MM.1S (cell line): ENCODE measurements at regions not wholly inside any gene's neighbourhood (a gene's known extent, or its start where the extent isn't known, plus 50 kb on each side); places are given as distances from the start of the nearest gene placed in this dataset.

Source experiments
- DNase-seq: peaks from one replicate; pipeline ENCODE4 v3.0.0-alpha.2; 2015
- H2AFZ ChIP-seq: fragments of 300-600 bp; sonication (generic); 2 replicates; pipeline ENCODE4 v1.6.0; 2016; ENCODE audit warnings: antibody characterized with exemption, low read length
- H3F3A ChIP-seq: fragments of 300-600 bp; sonication (generic); 2 replicates; pipeline ENCODE4 v1.6.1; 2016; ENCODE audit warnings: mild to moderate bottlenecking, antibody characterized with exemption, low read length, moderate library complexity, mixed read lengths; ENCODE audit not compliant: insufficient read depth
- H3K27ac ChIP-seq: fragments of 300-600 bp; sonication (generic); 2 replicates; pipeline ENCODE4 v1.5.1; 2016; ENCODE audit warnings: mild to moderate bottlenecking, low read length
- H3K27me3 ChIP-seq: fragments of 300-600 bp; sonication (generic); replicated peaks from 2 replicates; pipeline ENCODE4 v1.6.0; 2016; ENCODE audit warnings: low read length; ENCODE audit not compliant: insufficient read depth
- H3K36me3 ChIP-seq: fragments of 300-600 bp; sonication (generic); replicated peaks from 2 replicates; pipeline ENCODE4 v1.6.1; 2016; ENCODE audit warnings: mild to moderate bottlenecking, low read length, mixed read lengths; ENCODE audit not compliant: insufficient read depth
- H3K4me1 ChIP-seq: fragments of 300-600 bp; sonication (generic); 2 replicates; pipeline ENCODE4 v1.6.1; 2016; ENCODE audit warnings: low read length, mixed read lengths
- H3K4me2 ChIP-seq: fragments of 300-600 bp; sonication (generic); 2 replicates; pipeline ENCODE4 v1.6.0; 2016; ENCODE audit warnings: low read depth, low read length
- H3K4me3 ChIP-seq: fragments of 300-600 bp; sonication (generic); 2 replicates; pipeline ENCODE4 v1.5.1; 2016; ENCODE audit warnings: low read length, mixed read lengths
- H3K79me2 ChIP-seq: fragments of 300-600 bp; sonication (generic); 2 replicates; pipeline ENCODE4 v1.6.1; 2016; ENCODE audit warnings: mixed run types, low read length, mixed read lengths
- H3K9ac ChIP-seq: fragments of 300-600 bp; sonication (generic); 2 replicates; pipeline ENCODE4 v1.6.1; 2016; ENCODE audit warnings: low read length, mixed read lengths
- H3K9me2 ChIP-seq: fragments of 300-600 bp; sonication (generic); replicated peaks from 2 replicates; pipeline ENCODE4 v1.6.1; 2016; ENCODE audit warnings: mild to moderate bottlenecking, low read length, mixed read lengths; ENCODE audit not compliant: insufficient read depth
- H3K9me3 ChIP-seq: fragments of 300-600 bp; sonication (generic); replicated peaks from 2 replicates; pipeline ENCODE4 v1.6.1; 2016; ENCODE audit warnings: mild to moderate bottlenecking, low read length, mixed read lengths; ENCODE audit not compliant: insufficient read depth
- H4K20me1 ChIP-seq: fragments of 300-600 bp; sonication (generic); 2 replicates; pipeline ENCODE4 v1.6.1; 2016; ENCODE audit warnings: mild to moderate bottlenecking, low read length, moderate library complexity, mixed read lengths; ENCODE audit not compliant: insufficient read depth
- EZH2 ChIP-seq: fragments of 300-600 bp; sonication (generic); optimal IDR thresholded peaks from 2 replicates; pipeline ENCODE3; 2017; ENCODE audit warnings: low read depth, mild to moderate bottlenecking, antibody characterized with exemption, low read length, mixed read lengths
- EZH2phosphoT487 ChIP-seq: fragments of 300-600 bp; sonication (generic); IDR thresholded peaks from 2 replicates; pipeline ENCODE4 v1.6.1; 2018; ENCODE audit warnings: antibody characterized with exemption, low read length
- TF ChIP-seq, protein P1 (sequence below): fragments of 300-600 bp; sonication (generic); IDR thresholded peaks from 2 replicates; pipeline ENCODE4 v1.5.1; 2016; ENCODE audit warnings: antibody characterized with exemption, low read length, mixed read lengths

DNA sequence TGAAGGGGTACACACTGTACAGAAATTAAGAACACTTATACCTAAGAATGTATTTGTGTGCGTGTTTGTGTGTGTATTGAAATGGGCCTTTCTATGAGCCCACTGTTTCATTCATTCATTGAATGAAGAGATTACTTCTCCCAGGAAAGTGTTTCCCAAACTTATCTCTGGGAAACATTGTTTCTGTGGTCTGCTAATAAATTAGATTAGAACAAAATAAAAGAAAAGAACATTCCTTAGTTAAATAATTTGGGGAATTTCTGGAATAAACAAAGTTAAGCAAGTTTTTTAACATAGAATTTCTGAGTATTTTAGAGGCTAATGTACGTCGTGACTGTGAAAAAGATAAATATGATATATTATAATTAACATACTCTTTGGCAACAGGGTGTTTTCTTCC lies 402.4 kb upstream of the CDH11 start:
- no peak overlapping the region for H3K9ac ChIP-seq
- no peaks in the 10 kb centered on the region for H3K9me3 ChIP-seq
- no peak overlapping the region for H2AFZ ChIP-seq
- TF ChIP-seq EZH2 (no peak), EZH2phosphoT487 (no peak)
- TF ChIP-seq, protein P1, sequence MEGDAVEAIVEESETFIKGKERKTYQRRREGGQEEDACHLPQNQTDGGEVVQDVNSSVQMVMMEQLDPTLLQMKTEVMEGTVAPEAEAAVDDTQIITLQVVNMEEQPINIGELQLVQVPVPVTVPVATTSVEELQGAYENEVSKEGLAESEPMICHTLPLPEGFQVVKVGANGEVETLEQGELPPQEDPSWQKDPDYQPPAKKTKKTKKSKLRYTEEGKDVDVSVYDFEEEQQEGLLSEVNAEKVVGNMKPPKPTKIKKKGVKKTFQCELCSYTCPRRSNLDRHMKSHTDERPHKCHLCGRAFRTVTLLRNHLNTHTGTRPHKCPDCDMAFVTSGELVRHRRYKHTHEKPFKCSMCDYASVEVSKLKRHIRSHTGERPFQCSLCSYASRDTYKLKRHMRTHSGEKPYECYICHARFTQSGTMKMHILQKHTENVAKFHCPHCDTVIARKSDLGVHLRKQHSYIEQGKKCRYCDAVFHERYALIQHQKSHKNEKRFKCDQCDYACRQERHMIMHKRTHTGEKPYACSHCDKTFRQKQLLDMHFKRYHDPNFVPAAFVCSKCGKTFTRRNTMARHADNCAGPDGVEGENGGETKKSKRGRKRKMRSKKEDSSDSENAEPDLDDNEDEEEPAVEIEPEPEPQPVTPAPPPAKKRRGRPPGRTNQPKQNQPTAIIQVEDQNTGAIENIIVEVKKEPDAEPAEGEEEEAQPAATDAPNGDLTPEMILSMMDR, result no peak
- H3F3A ChIP-seq, result no peaks in the 10 kb centered on the region
- H3K9me2 ChIP-seq, result no peaks in the 10 kb centered on the region
- DNase-seq, result no peak
- no peak overlapping the region for H3K27ac ChIP-seq
- H3K36me3 ChIP-seq, result no peaks in the 10 kb centered on the region
- H3K79me2 ChIP-seq, result no peaks in the 10 kb centered on the region
- no peak overlapping the region for H3K4me2 ChIP-seq
- no peak overlapping the region for H3K4me3 ChIP-seq
- no peaks in the 10 kb centered on the region for H3K27me3 ChIP-seq
- no peaks in the 10 kb centered on the region for H3K4me1 ChIP-seq
- no peaks in the 10 kb centered on the region for H4K20me1 ChIP-seq

DNA sequence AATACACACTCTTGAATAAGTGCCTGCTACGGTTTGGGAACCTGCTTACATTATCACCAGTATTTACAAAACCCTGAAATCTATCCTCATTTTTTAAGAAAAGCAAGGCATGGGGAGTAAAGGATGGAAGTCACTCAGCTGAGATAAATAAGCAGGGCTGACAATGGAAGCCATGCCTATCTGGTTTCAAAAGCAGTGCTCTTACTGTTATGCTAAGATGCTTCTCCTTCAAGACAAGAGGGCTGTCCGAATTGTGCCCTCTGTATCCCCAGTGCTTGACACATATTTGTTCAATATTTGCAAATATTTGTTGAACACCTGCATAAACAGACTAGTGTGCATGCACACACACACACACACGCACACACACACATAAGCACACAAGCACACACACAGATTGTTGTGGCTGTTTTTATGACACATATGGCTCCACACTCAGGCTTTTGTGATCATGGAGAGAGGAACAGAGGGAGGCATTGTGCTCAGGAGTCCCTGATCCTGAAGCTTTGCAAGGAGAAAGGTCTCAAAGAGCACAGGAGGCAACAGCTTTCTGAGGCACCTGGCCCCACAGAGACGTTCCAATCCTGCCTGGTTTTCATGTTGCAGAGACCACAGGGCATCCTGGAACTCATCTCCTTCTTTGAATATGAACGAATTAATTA lies 401.6 kb upstream of the CDH11 start:
- H3K27ac ChIP-seq, result no peak overlapping the region
- TF ChIP-seq, protein P1, result no peak
- TF ChIP-seq EZH2, result no peak
- TF ChIP-seq EZH2phosphoT487, result no peak
- no peak overlapping the region for H3K4me3 ChIP-seq
- H3K4me1 ChIP-seq, result no peaks in the 10 kb centered on the region
- H3K4me2 ChIP-seq, result no peak overlapping the region
- no peaks in the 10 kb centered on the region for H3K9me3 ChIP-seq
- no peak for DNase-seq
- no peaks in the 10 kb centered on the region for H3K79me2 ChIP-seq
- H3F3A ChIP-seq, result no peaks in the 10 kb centered on the region
- H4K20me1 ChIP-seq, result no peaks in the 10 kb centered on the region
- no peak overlapping the region for H2AFZ ChIP-seq
- H3K27me3 ChIP-seq, result no peaks in the 10 kb centered on the region
- H3K9ac ChIP-seq, result no peak overlapping the region
- no peaks in the 10 kb centered on the region for H3K9me2 ChIP-seq
- H3K36me3 ChIP-seq, result no peaks in the 10 kb centered on the region

DNA sequence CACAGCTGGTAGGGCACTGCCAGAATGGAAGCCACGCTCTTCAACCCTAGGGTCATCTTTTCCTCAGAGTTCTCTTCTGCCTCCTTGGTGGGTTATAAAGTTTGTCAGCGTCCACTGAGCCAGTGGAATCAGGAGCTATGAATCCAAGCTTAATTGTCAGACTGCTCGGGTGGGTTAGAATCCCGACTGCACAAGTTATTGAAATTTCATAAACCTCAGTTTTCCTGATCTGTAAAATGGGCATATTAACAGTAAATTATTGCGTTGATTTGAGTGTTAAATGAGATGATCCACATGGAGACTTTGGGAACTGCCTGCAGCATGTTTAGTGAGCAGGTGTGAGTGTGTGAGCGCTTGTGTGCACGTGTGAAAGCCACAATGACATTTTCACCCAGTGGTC lies 400.5 kb upstream of the CDH11 start:
- H4K20me1 ChIP-seq, result no peaks in the 10 kb centered on the region
- no peak overlapping the region for H2AFZ ChIP-seq
- TF ChIP-seq EZH2 (no peak), EZH2phosphoT487 (no peak)
- TF ChIP-seq, protein P1, result no peak
- no peaks in the 10 kb centered on the region for H3K4me1 ChIP-seq
- no peaks in the 10 kb centered on the region for H3K36me3 ChIP-seq
- H3K9me2 ChIP-seq, result no peaks in the 10 kb centered on the region
- no peaks in the 10 kb centered on the region for H3K79me2 ChIP-seq
- no peaks in the 10 kb centered on the region for H3K9me3 ChIP-seq
- H3K27me3 ChIP-seq, result no peaks in the 10 kb centered on the region
- no peak for DNase-seq
- H3K4me2 ChIP-seq, result no peak overlapping the region
- H3K27ac ChIP-seq, result no peak overlapping the region
- no peak overlapping the region for H3K9ac ChIP-seq
- H3F3A ChIP-seq, result no peaks in the 10 kb centered on the region
- H3K4me3 ChIP-seq, result no peak overlapping the region
